NCI-H1436 (cell line): ENCODE measurements at regions not wholly inside any gene's neighbourhood (a gene's known extent, or its start where the extent isn't known, plus 50 kb on each side); places are given as distances from the start of the nearest gene placed in this dataset.

ENCODE experiments used
- DNase-seq: peaks from one replicate; lab custom pipeline; 2025; lab: John Stamatoyannopoulos, UW

- no peak for DNase-seq
Observed at GRCh38 chr16:17804857-17805256, 334.1 kb upstream of the XYLT1 start.

GRCh38 chr16:17803625-17804410 is 333.1 kb upstream of the XYLT1 start:
- no peak for DNase-seq

DNA sequence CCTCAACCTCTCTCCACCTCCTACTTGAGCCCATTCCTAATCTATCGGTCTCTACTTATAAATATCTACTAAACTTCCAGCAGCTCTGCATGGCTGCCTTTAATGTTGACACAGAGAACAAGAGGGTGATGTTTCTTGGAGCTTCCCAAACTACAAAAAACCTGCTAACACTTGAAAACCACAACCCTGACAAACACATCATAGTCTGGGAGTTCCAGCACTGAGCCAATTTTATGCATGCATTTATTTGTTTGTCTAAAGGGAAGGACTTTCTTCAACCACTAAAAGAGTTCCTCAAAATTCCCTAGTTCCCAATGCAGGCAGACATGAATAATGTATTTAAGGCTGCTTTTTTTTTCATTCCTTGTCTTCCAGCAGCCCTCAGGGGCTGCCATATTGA is 331.8 kb upstream of the XYLT1 start:
- DNase-seq: no peak

GRCh38 chr16:17801068-17801467 is 330.3 kb upstream of the XYLT1 start:
- DNase-seq: no peak

DNA sequence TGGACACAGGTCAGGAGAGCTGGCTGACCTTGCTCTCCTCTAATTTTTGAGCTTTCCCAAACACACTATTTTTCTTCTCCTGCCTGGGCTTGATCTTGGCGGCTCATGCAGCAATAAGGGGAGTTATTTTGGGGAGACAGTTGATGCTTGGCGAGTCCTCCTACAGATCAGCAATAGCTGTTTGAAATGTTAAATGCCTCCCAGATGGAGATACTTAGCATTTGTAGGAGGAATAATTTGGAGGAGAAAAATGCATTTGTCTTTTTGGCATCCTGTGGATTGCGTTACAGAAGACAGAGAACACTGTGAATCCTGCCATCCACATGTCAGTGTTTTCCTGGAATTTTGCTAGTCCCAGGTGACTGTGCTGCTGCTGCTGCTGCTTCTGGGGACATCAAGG is 328.0 kb upstream of the XYLT1 start:
- no peak for DNase-seq

DNA sequence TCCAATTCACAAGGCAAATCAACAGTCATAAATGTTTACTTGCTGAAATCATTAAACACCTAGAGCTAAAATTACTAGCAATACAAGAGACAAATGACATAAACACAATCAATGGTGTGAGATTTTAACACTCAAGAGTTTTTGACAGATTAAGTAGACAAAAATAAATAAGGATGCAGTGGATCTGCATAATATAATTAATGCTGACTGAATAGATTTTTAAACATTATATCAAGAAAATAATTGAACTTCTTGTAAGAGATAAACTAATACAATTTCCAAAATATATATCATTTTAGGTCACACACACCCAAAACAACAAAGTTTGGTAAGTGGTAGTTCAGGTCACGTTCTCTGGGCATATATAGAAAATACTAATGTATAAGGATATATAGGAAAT is 322.6 kb upstream of the XYLT1 start:
- no peak for DNase-seq

DNA sequence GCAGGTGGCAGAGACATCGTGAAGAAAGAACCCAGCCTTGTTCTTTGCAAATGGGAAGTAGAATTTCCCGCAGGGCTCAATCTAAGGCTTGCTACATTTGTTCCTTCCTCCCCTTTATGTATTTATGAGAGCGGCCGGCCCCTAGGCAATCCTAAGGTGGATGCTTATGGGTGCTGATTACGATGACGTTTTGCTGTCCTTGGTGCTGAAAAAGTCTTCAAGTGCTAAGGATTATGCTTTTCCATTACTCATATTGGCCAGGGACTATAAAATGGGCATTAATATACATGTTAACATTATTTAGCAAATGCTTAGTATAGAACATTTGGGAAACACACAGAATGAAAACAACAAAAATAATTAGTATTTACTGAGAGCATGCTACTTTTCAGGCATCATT is 313.3 kb upstream of the XYLT1 start:
- DNase-seq: no peak

DNA sequence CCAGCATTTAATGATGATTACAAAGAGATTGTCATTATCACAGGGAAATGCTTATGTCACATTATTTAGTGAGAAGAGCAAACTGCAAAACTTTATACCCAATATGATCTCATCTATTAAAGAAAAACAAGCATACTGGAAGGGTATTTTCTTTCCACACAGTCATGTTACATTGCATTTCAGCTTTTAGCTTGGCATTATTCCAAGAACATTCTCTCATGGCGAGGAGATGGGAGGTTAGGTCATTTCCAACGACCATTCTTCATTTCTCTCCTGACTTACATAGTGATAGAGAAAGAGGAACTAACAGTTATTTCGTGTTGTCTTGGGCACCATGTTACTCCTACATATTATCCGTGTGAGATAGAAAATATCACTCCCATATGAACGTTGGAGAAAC is 309.4 kb upstream of the XYLT1 start:
- DNase-seq: no peak

- no peak for DNase-seq
Observed at GRCh38 chr16:17777408-17777863, 306.7 kb upstream of the XYLT1 start.

DNA sequence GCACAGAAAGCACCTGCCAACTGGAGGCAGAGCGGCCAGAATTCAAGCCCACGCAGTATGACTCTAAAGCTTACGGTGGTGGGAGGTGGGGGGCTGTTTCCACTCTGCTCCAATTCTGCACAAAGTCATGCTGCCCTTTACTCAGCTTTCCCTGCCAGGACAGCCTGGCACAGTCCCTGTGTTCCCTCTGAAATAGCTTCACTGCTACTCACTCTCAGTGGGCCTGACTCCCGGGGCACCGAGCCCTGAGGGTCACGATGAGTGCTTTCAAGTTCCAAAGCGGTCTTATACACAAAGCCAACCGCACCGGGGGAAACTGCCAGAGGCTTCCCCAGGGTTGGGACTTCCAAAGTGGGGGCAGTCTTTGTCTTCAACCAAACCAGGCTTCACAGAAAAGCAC is 306.1 kb upstream of the XYLT1 start:
- no peak for DNase-seq

DNA sequence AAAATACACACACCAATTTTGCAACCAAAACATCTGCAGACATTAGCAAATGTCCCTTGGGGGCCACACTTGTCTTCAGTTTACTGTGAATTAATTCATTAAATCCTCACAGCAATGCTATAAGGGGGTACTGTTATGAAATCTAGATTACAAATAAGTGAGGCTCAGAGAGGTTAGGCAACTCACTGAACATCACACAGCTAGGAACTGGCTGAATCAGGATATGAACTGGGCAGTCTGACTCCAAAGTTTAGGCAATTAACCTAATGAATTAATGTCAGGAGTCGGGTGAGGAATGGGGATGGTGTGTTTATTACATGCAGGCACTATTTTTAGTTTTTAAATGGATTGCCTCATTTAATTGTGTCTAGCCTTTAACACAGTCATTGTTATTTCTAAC is 305.7 kb upstream of the XYLT1 start:
- no peak for DNase-seq

GRCh38 chr16:17775061-17775460 is 304.3 kb upstream of the XYLT1 start:
- no peak for DNase-seq

DNA sequence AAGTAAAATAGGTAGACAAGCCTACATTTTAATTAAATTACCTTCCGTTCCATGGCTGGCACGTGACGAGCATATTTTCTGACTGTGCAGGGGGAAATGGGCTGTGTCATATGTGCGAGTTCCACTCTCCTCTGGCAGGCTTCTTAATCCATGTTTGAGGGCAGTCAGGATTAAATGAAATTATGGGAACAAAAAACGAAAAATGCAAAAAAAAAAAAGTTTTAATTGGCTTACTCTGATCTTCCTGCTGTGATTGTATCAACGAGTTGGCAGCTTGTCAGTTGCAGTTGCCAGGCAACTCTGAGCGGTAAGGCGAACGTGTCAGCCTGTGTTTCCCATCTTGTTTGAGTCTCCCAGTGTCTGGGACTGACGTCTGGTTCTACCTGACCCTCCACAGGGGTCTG is 302.9 kb upstream of the XYLT1 start:
- no peak for DNase-seq

DNA sequence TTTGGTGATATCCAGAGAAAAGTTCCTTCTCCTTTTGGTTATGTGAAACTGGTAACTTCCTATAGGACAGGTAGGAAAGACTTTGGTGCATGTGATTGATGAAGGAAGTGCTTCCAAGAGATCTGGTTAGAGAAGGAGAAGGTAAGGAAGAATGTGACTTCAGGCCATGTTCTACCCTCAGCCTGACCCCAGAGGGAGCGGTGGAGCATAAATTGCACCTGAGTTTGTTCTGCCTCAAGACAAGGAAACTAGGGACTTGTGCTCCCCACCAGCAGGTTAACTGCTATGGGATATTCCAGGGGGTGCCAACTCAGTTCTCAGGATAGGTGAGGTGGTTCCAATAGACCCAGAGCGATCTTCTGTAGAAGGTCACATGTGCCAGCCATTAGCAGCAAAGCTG is 299.3 kb upstream of the XYLT1 start:
- no peak for DNase-seq

DNA sequence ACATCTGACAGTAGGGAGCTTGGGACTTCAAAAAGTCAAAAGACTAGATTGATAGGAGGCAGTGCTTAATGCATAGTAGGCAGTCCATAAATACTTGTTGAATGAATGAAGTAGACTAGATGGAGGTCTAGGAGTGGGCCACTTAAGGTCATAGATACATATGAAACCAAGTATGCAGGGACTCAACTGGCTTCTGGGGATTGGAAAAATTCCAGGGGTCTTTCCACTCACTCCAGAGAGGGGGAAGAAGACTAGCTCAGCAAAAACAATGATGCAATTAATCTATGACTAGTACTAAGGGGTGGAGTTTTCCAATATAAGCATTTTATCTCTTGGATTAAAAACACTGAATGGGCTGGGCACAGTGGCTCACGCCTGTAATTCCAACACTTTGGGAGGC is 298.3 kb upstream of the XYLT1 start:
- DNase-seq: no peak

- no peak for DNase-seq
Observed at GRCh38 chr16:17768257-17768656, 297.5 kb upstream of the XYLT1 start.

DNA sequence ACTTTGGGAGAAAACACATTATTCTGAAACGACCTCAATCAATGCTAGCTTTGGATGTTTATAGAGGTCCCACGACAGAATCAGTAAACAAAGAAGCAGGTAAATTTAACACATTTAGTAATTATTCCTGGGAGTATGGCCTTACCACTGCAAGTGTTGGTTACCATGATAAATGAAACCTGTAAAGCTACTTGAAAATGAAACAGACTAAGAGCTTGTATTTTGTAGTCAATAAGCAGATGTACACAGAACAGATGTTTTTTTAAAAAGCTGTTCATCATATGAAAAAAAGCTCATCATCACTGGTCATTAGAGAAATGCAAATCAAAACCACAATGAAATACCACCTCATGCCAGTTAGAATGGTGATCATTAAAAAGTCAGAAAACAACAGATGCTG is 295.3 kb upstream of the XYLT1 start:
- DNase-seq: no peak

DNA sequence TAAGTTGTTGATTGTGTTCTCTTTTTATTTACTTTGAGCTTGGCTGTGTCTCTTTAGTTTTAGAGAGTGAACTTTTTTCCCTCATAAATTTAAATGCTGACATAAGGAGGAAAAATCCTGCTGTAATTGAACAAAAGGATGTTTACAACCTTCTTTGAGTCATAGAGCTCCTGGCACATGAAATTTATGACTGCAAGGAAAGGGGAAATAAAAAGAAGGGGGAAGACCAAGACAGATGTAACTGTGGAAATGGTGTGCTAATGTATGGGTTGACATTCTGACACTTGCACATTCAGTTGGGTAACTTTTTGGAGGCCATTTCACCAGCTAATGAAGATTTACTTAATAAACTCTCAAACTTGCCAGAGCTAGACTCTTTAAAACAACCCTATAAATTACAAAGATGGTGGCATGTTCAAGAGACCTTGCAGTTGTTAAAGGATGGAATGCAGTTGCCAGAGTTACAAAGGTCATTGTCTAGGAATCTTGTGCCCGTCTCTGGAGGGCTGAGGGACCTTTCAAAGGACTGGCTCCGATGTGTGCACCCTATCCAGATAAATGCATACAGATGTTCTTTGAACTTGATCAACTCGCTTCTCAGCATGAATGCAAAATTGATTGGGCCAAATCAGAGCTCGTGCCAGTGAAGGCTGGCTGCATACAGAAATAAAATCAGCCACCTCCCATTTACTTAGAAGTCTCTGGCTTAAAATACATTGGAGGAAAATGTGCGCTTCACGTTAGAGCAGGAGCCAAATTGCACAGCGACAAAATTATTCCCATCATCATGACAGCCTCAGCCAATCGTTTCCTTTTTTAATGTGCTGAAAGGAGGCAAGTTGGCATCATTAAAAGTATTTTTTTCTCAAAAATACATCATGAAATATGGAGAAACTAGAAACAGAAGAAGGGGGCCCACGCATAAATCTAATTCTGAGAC is 289.0 kb upstream of the XYLT1 start:
- DNase-seq: no peak

- no peak for DNase-seq
Observed at GRCh38 chr16:17757808-17758207, 287.0 kb upstream of the XYLT1 start.

- DNase-seq: no peak
Observed at GRCh38 chr16:17755158-17755557, 284.4 kb upstream of the XYLT1 start.

- DNase-seq: no peak
Observed at GRCh38 chr16:17753434-17753833, 282.7 kb upstream of the XYLT1 start.

GRCh38 chr16:17749706-17750105 is 278.9 kb upstream of the XYLT1 start:
- DNase-seq: no peak

GRCh38 chr16:17748044-17748719 is 277.4 kb upstream of the XYLT1 start:
- DNase-seq: no peak
